ENCODE measurements at regions not wholly inside any gene's neighbourhood (a gene's known extent, or its start where the extent isn't known, plus 50 kb on each side); places are given as distances from the start of the nearest gene placed in this dataset.

DNA sequence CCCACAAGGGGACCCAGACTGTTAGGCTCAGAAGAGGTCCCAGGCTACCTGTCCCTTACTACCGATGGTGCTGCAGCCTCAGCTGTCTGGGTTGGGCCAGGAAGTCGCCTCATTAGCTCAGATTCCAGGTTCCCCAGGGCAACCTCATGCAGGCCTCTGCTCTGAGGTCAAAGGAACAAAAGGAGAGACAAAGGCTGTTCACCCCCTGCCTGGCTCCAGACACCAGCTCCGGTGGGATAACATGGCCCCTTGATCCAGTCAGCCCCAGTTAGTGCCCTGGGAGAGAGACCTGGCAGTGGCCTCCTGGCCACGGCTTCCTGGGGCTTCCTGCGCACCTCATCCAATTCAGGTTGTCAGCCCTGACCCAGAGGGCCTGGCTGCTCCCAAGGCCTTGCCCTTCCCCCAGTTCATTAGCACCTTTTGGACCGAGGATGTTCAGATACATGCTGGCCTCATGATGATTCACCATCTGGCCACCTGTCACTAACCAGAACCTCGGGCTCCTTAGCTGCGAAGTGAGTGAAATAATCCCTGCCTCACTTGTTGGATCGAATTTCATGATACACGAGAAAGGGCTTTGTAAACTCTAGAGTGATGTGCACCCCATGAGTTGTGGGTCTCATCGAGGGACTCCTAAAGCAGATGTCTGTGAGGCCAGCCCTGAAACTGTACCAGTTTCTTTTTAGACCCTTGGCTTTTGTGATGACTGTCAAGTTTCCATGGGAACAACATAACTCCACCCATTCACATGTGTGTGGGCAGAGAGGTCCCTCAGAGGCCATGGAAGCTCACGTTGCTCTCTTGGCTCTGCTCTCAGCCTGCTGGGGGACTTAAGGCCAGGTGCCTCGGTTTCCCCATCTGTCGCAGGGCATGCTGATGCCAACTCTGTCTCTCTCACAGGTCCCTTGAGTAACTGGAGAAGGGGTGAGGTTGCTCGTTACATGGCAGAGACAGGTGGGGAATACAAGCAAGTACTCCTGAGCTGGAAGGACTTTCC, 79.5 kb upstream of the PCBD1 start:
- TF ChIP-seq SIN3A (IDR thresholded peaks at IDR 0.05; ENCODE audit: borderline replicate concordance, insufficient read depth, low read length), result no peak
- TF ChIP-seq, protein P1, sequence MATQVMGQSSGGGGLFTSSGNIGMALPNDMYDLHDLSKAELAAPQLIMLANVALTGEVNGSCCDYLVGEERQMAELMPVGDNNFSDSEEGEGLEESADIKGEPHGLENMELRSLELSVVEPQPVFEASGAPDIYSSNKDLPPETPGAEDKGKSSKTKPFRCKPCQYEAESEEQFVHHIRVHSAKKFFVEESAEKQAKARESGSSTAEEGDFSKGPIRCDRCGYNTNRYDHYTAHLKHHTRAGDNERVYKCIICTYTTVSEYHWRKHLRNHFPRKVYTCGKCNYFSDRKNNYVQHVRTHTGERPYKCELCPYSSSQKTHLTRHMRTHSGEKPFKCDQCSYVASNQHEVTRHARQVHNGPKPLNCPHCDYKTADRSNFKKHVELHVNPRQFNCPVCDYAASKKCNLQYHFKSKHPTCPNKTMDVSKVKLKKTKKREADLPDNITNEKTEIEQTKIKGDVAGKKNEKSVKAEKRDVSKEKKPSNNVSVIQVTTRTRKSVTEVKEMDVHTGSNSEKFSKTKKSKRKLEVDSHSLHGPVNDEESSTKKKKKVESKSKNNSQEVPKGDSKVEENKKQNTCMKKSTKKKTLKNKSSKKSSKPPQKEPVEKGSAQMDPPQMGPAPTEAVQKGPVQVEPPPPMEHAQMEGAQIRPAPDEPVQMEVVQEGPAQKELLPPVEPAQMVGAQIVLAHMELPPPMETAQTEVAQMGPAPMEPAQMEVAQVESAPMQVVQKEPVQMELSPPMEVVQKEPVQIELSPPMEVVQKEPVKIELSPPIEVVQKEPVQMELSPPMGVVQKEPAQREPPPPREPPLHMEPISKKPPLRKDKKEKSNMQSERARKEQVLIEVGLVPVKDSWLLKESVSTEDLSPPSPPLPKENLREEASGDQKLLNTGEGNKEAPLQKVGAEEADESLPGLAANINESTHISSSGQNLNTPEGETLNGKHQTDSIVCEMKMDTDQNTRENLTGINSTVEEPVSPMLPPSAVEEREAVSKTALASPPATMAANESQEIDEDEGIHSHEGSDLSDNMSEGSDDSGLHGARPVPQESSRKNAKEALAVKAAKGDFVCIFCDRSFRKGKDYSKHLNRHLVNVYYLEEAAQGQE (IDR thresholded peaks at IDR 0.05; ENCODE audit: insufficient read depth in 1 of 2, low read depth in 2 of 2, low read length in 2 of 2), result no peak
- no peak for TF ChIP-seq POLR2AphosphoS5 (IDR thresholded peaks at IDR 0.05; ENCODE audit: low read depth, low read length)
- TF ChIP-seq TAF1 (IDR thresholded peaks at IDR 0.05; ENCODE audit: borderline replicate concordance, insufficient read depth, low read length), result no peak

DNA sequence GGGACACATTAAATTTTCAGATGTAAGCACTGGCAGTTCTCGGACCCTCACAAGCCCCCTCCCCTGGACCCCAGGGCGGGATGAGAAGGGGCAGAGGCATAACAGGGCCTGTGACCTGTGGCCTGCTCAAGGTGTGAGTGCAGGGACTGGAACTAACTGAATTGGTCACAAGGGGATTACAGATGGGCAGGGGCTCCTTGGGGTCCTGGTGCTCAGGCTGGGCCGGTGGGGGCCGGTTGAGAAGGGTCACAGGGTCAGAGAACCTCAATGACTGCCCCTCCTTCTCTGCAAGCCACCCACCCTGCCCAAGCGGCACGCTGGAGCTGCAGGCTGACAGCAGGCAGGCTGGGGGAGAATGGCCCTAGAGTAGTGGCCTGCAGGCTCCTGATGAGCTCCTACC, 80.8 kb upstream of the PCBD1 start:
- TF ChIP-seq POLR2AphosphoS5 (IDR thresholded peaks at IDR 0.05; ENCODE audit: low read depth, low read length), result no peak
- no peak for TF ChIP-seq FOXP2 (optimal IDR thresholded peaks at IDR 0.05; ENCODE audit: borderline replicate concordance, extremely low read depth, extremely low read length, insufficient read depth)
- no peak for TF ChIP-seq TAF1 (IDR thresholded peaks at IDR 0.05; ENCODE audit: borderline replicate concordance, insufficient read depth, low read length)
- TF ChIP-seq SIN3A (IDR thresholded peaks at IDR 0.05; ENCODE audit: borderline replicate concordance, insufficient read depth, low read length), result no peak
- TF ChIP-seq, protein P1 (IDR thresholded peaks at IDR 0.05; ENCODE audit: insufficient read depth in 1 of 2, low read depth in 2 of 2, low read length in 2 of 2), result no peak

DNA sequence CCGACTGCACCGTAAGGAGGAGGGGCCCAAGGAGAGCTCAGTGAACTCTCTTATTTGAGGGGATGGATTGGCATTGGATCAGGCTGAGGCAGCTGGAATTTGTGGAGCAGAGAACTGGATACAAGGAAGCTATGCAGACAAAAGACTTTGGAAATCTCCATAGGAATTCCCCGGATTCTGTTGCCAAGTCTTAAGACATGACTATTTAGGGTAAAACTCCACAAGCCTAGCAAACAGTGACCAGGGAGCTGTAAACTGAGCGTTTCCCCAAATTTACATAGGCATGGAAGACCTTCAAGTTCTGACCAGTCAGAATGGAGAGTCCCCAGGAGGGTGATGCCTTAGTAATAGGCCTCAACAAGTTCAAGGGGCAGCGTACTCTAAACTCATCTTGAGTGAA, 82.5 kb upstream of the PCBD1 start:
- TF ChIP-seq POLR2AphosphoS5 (IDR thresholded peaks at IDR 0.05; ENCODE audit: low read depth, low read length) (no peak), SIN3A (IDR thresholded peaks at IDR 0.05; ENCODE audit: borderline replicate concordance, insufficient read depth, low read length) (no peak), TAF1 (IDR thresholded peaks at IDR 0.05; ENCODE audit: borderline replicate concordance, insufficient read depth, low read length) (no peak), FOXP2 (optimal IDR thresholded peaks at IDR 0.05; ENCODE audit: borderline replicate concordance, extremely low read depth, extremely low read length, insufficient read depth) (no peak)
- TF ChIP-seq, protein P1 (IDR thresholded peaks at IDR 0.05; ENCODE audit: insufficient read depth in 1 of 2, low read depth in 2 of 2, low read length in 2 of 2), result no peak

DNA sequence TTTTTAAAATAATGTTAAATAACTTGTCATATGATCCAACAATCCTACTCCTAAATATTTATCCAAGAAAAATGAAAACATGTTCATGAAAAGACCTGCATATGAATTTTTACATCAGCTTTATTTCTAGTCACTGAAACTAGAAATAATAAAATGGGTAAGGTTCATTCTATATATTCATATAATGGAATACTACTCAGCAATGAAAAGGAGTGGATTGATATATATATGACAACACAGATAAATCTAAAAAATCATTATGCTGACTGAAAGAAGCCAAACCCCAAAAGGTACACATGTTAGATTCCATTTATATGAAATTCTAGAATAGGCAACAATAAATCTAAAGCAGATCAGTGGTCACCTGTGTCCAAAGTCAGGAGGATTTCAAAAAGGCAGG, 84.9 kb upstream of the PCBD1 start:
- TF ChIP-seq POLR2AphosphoS5 (IDR thresholded peaks at IDR 0.05; ENCODE audit: low read depth, low read length) (no peak), FOXP2 (optimal IDR thresholded peaks at IDR 0.05; ENCODE audit: borderline replicate concordance, extremely low read depth, extremely low read length, insufficient read depth) (no peak), SIN3A (IDR thresholded peaks at IDR 0.05; ENCODE audit: borderline replicate concordance, insufficient read depth, low read length) (no peak), TAF1 (IDR thresholded peaks at IDR 0.05; ENCODE audit: borderline replicate concordance, insufficient read depth, low read length) (no peak)
- TF ChIP-seq, protein P1 (IDR thresholded peaks at IDR 0.05; ENCODE audit: insufficient read depth in 1 of 2, low read depth in 2 of 2, low read length in 2 of 2), result no peak

Measured in PFSK-1 (cell line).